Liver (tissue), 8 donors: ENCODE measurements at regions not wholly inside any gene's neighbourhood (a gene's known extent, or its start where the extent isn't known, plus 50 kb on each side); places are given as distances from the start of the nearest gene placed in this dataset.

Source experiments
- DNase-seq: peaks from one replicate; pipeline ENCODE4 v3.0.0-alpha.2; 2017; ENCODE audit warnings: low spot score
- H3K27ac ChIP-seq, 2 donors: one replicate each; pipeline ENCODE4 v1.7.0; 2013; ENCODE audit warnings: inconsistent platforms in 2 of 2, low read length in 2 of 2, control low read depth in 1 of 2, low read depth in 1 of 2, mild to moderate bottlenecking in 1 of 2
- H3K27me3 ChIP-seq, 4 donors: one replicate each; pipeline versions ENCODE4 v1.6.1 to v1.7.0; 2013; ENCODE audit warnings: low read length in 3 of 4, inconsistent platforms in 1 of 4, mild to moderate bottlenecking in 1 of 4, moderate library complexity in 1 of 4; ENCODE audit not compliant: control insufficient read depth in 4 of 4, insufficient read depth in 4 of 4
- H3K36me3 ChIP-seq, 4 donors: one replicate each; pipeline versions ENCODE4 v1.6.1 to v1.7.0; 2013; ENCODE audit warnings: low read length in 3 of 4, mild to moderate bottlenecking in 3 of 4, low read depth in 1 of 4, moderate library complexity in 1 of 4; ENCODE audit not compliant: control insufficient read depth in 4 of 4, insufficient read depth in 3 of 4
- H3K4me1 ChIP-seq, 4 donors: one replicate each; pipeline versions ENCODE4 v1.6.1 to v1.7.0; 2013; ENCODE audit warnings: low read length in 3 of 4, mild to moderate bottlenecking in 3 of 4, moderate library complexity in 1 of 4; ENCODE audit not compliant: control insufficient read depth in 4 of 4, insufficient read depth in 4 of 4
- H3K4me3 ChIP-seq, 3 donors: one replicate each; pipeline versions ENCODE4 v1.6.1 to v1.7.0; 2013; ENCODE audit warnings: low read length in 3 of 3, control low read depth in 1 of 3, low read depth in 1 of 3, mild to moderate bottlenecking in 1 of 3
- H3K9ac ChIP-seq, 2 donors: one replicate each; pipeline ENCODE4 v1.7.0; 2013; ENCODE audit warnings: low read length in 2 of 2, mild to moderate bottlenecking in 2 of 2, moderate library complexity in 2 of 2, control low read depth in 1 of 2, low read depth in 1 of 2
- H3K9me3 ChIP-seq, 4 donors: one replicate each; pipeline versions ENCODE4 v1.6.1 to v1.7.0; 2013; ENCODE audit warnings: low read length in 3 of 4; ENCODE audit not compliant: control insufficient read depth in 4 of 4
- EGR1 ChIP-seq, 2 donors: IDR thresholded peaks; 2 replicates each; pipeline ENCODE4 v1.6.1; 2016 to 2018; ENCODE audit warnings: antibody characterized with exemption in 2 of 2, low read depth in 2 of 2
- FOXA1 ChIP-seq: IDR thresholded peaks from 2 replicates; pipeline ENCODE4 v1.6.1; 2016; ENCODE audit warnings: antibody characterized with exemption
- FOXA2 ChIP-seq: IDR thresholded peaks from 2 replicates; pipeline ENCODE4 v1.6.1; 2016; ENCODE audit warnings: antibody characterized with exemption
- GABPA ChIP-seq, 2 donors: IDR thresholded peaks in 1 of 2; conservative IDR thresholded peaks in 1 of 2; 2 replicates each; pipeline ENCODE4 v1.6.1; 2016; ENCODE audit warnings: antibody characterized with exemption in 2 of 2, mild to moderate bottlenecking in 1 of 2, moderate library complexity in 1 of 2
- HNF4A ChIP-seq, 2 donors: conservative IDR thresholded peaks; 2 replicates each; pipeline ENCODE4 v1.6.1; 2016; ENCODE audit warnings: antibody characterized with exemption in 2 of 2, mild to moderate bottlenecking in 2 of 2
- HNF4G ChIP-seq: IDR thresholded peaks from 2 replicates; pipeline ENCODE4 v1.6.1; 2016; ENCODE audit warnings: antibody characterized with exemption
- JUND ChIP-seq, 2 donors: IDR thresholded peaks; 2 replicates each; pipeline ENCODE4 v1.6.1; 2016; ENCODE audit warnings: antibody characterized with exemption in 2 of 2
- NR2F2 ChIP-seq: IDR thresholded peaks from 2 replicates; pipeline ENCODE4 v1.6.1; 2016; ENCODE audit warnings: antibody characterized with exemption
- RAD21 ChIP-seq, 2 donors: IDR thresholded peaks; 2 replicates each; pipeline ENCODE4 v1.6.1; 2016; ENCODE audit warnings: antibody characterized with exemption in 2 of 2, mild to moderate bottlenecking in 2 of 2
- RXRA ChIP-seq, 2 donors: IDR thresholded peaks; 2 replicates each; pipeline ENCODE4 v1.6.1; 2017 to 2018; ENCODE audit warnings: antibody characterized with exemption in 2 of 2, mild to moderate bottlenecking in 1 of 2
- SP1 ChIP-seq: IDR thresholded peaks from 2 replicates; pipeline ENCODE4 v1.6.1; 2018; ENCODE audit warnings: antibody characterized with exemption, mild to moderate bottlenecking
- WGBS: extraction: QIAGEN DNeasy Blood & Tissue Kit; methylation state at CpG from one replicate; pipeline ENCODE4 v1.1.7; 2013; 5-methylcytosine and 5-hydroxymethylcytosine counted together
- TF ChIP-seq, protein P1 (sequence below): IDR thresholded peaks from 2 replicates; pipeline ENCODE4 v1.6.1; 2016; ENCODE audit warnings: antibody characterized with exemption
- TF ChIP-seq, protein P2 (sequence below): fragments of 150-350 bp; IDR thresholded peaks from 2 replicates; pipeline ENCODE4 v1.5.1; 2017; ENCODE audit warnings: improper control_type of control experiment, low read depth, low read length; ENCODE audit not compliant: missing input control
- TF ChIP-seq, protein P3 (sequence below): IDR thresholded peaks from 2 replicates; pipeline ENCODE4 v1.6.1; 2016; ENCODE audit warnings: antibody characterized with exemption
- TF ChIP-seq, protein P4 (sequence below): IDR thresholded peaks from 2 replicates; pipeline ENCODE4 v1.6.1; 2016; ENCODE audit warnings: antibody characterized with exemption
- donor health status: healthy.
- donor health status: healthy.
- donor health status: healthy.
- donor health status: healthy.
- donor health status: healthy.

DNA sequence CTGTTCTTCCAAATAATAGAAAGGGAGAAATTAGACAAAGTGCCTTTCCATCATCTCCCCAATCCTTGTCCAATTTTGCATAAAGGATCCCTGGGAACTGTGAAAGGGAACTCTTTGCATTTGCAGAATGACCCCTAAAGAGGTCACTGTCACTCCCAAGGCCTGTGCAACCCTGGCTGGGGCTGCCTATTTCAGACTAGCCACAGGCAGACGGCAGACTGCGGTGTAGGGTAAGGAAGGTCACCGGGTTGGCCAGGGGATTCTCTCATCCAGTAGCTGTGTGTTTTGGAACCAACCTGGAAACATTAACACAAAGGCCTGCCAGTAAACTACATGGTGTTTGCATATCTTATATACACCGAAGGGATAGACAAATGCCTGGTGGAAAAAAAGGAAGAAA, 818.7 kb downstream of the BCL11A start:
- WGBS, result 58% methylated on average over 4 of the region's 4 CpGs

DNA sequence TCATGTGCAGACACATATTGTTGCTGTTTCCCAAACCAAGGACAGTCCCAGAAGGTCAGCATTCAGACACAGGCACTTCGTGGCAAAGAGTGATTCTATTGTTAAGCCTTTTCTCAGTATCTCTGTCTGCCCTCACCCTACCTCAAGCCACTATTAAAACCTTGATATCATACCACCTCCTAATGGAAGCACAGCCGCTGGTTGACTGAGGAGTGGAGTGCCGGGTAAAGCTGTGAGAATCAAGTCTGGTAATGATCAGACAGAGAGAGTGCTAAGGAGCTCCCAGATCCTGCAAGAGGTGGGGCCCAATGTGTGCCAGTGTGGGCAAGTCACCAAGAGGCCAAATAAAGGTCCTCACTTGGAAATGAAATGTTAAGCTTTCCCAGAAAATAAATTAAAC, 819.5 kb downstream of the BCL11A start:
- no peak overlapping the region for H3K9ac ChIP-seq
- H3K4me1 ChIP-seq, result no peaks in the 10 kb centered on the region
- no peak overlapping the region for H3K27ac ChIP-seq
- no peak for DNase-seq
- WGBS, result 78% methylated on average over 3 of the region's 3 CpGs
- TF ChIP-seq, protein P1, sequence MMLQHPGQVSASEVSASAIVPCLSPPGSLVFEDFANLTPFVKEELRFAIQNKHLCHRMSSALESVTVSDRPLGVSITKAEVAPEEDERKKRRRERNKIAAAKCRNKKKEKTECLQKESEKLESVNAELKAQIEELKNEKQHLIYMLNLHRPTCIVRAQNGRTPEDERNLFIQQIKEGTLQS, result no peak
- TF ChIP-seq HNF4G, result no peak
- TF ChIP-seq FOXA1, result no peak
- no peak for TF ChIP-seq HNF4A (conservative IDR thresholded peaks at IDR 0.05)
- TF ChIP-seq EGR1 (IDR thresholded peaks at IDR 0.05; ENCODE audit: low read depth in 2 of 2), result no peak
- TF ChIP-seq, protein P2, sequence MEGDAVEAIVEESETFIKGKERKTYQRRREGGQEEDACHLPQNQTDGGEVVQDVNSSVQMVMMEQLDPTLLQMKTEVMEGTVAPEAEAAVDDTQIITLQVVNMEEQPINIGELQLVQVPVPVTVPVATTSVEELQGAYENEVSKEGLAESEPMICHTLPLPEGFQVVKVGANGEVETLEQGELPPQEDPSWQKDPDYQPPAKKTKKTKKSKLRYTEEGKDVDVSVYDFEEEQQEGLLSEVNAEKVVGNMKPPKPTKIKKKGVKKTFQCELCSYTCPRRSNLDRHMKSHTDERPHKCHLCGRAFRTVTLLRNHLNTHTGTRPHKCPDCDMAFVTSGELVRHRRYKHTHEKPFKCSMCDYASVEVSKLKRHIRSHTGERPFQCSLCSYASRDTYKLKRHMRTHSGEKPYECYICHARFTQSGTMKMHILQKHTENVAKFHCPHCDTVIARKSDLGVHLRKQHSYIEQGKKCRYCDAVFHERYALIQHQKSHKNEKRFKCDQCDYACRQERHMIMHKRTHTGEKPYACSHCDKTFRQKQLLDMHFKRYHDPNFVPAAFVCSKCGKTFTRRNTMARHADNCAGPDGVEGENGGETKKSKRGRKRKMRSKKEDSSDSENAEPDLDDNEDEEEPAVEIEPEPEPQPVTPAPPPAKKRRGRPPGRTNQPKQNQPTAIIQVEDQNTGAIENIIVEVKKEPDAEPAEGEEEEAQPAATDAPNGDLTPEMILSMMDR, result no peak
- no peak for TF ChIP-seq RAD21 (IDR thresholded peaks at IDR 0.05)
- TF ChIP-seq, protein P3, sequence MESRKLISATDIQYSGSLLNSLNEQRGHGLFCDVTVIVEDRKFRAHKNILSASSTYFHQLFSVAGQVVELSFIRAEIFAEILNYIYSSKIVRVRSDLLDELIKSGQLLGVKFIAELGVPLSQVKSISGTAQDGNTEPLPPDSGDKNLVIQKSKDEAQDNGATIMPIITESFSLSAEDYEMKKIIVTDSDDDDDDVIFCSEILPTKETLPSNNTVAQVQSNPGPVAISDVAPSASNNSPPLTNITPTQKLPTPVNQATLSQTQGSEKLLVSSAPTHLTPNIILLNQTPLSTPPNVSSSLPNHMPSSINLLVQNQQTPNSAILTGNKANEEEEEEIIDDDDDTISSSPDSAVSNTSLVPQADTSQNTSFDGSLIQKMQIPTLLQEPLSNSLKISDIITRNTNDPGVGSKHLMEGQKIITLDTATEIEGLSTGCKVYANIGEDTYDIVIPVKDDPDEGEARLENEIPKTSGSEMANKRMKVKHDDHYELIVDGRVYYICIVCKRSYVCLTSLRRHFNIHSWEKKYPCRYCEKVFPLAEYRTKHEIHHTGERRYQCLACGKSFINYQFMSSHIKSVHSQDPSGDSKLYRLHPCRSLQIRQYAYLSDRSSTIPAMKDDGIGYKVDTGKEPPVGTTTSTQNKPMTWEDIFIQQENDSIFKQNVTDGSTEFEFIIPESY, result no peak
- TF ChIP-seq JUND (IDR thresholded peaks at IDR 0.05), result no peak
- no peak for TF ChIP-seq RXRA (IDR thresholded peaks at IDR 0.05)
- TF ChIP-seq, protein P4, sequence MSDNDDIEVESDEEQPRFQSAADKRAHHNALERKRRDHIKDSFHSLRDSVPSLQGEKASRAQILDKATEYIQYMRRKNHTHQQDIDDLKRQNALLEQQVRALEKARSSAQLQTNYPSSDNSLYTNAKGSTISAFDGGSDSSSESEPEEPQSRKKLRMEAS, result no peak
- no peak for TF ChIP-seq SP1
- TF ChIP-seq GABPA (IDR thresholded peaks at IDR 0.05 in 1 of 2, conservative IDR thresholded peaks at IDR 0.05 in 1 of 2), result no peak
- no peak for TF ChIP-seq NR2F2
- H3K9me3 ChIP-seq, result no peaks in the 10 kb centered on the region
- no peaks in the 10 kb centered on the region for H3K36me3 ChIP-seq
- H3K4me3 ChIP-seq, result no peak overlapping the region
- no peaks in the 10 kb centered on the region for H3K27me3 ChIP-seq

More for the DNA sequence above, 818.7 kb downstream of the BCL11A start:
- no peaks in the 10 kb centered on the region for H3K36me3 ChIP-seq
- H3K27ac ChIP-seq, result no peak overlapping the region
- no peaks in the 10 kb centered on the region for H3K4me1 ChIP-seq
- H3K9me3 ChIP-seq, result no peaks in the 10 kb centered on the region
- no peak overlapping the region for H3K9ac ChIP-seq
- no peak for TF ChIP-seq JUND (IDR thresholded peaks at IDR 0.05)
- no peaks in the 10 kb centered on the region for H3K27me3 ChIP-seq
- H3K4me3 ChIP-seq, result no peak overlapping the region
- DNase-seq, result no peak

DNA sequence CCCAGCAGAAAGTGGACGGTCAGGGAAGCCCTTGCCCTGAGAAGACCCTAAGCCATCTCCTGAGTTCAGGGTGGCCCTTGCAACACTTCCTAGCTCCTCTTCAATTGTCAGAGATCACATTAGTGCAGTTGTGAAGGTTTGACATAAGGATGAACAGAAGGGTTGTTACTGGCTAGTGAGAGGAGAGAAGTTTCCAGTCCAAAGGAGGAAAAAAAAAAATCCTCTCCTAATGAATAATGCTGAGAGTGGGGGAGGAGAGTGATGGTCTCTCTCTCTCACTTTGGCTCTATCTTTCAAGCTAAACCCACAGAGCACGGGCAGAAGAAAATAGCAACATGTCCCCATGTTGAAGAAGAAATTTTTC, 819.9 kb downstream of the BCL11A start:
- no peak overlapping the region for H3K9ac ChIP-seq
- H3K36me3 ChIP-seq, result no peaks in the 10 kb centered on the region
- no peak for DNase-seq
- H3K4me3 ChIP-seq, result no peak overlapping the region
- H3K9me3 ChIP-seq, result no peaks in the 10 kb centered on the region
- no peaks in the 10 kb centered on the region for H3K4me1 ChIP-seq
- no peak for TF ChIP-seq RXRA (IDR thresholded peaks at IDR 0.05)
- TF ChIP-seq, protein P2, result no peak
- no peak for TF ChIP-seq FOXA2
- WGBS, result 86% methylated on average over 2 of the region's 2 CpGs
- H3K27me3 ChIP-seq, result no peaks in the 10 kb centered on the region
- no peak overlapping the region for H3K27ac ChIP-seq
